ENCODE measurements at regions not wholly inside any gene's neighbourhood (a gene's known extent, or its start where the extent isn't known, plus 50 kb on each side); places are given as distances from the start of the nearest gene placed in this dataset.

DNA sequence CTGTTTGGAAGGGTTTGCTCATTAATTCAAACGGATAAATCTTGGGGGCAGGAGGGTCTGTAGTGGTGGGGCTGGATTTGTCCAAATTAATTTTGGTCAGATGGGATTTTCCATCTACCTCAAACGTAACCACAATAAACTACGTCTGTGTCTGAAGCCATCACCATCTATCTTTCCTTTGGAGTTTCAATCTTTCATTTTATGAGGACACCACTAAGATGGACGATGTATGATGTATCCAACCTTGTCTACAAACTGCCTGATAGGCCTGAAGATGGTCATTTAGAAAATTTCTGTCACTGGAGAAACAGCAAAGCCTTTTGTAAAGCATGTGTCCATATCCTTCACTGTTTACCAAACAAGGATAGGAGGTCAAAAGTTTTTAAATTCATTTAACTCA is 138.6 kb upstream of the MARCKS start:
- no peaks in the 10 kb centered on the region for H3K4me1 ChIP-seq (ENCODE audit: control insufficient read depth in 1 of 2, insufficient read depth in 2 of 2, low read depth in 1 of 2, low read length in 1 of 2)
- TF ChIP-seq, protein P1, sequence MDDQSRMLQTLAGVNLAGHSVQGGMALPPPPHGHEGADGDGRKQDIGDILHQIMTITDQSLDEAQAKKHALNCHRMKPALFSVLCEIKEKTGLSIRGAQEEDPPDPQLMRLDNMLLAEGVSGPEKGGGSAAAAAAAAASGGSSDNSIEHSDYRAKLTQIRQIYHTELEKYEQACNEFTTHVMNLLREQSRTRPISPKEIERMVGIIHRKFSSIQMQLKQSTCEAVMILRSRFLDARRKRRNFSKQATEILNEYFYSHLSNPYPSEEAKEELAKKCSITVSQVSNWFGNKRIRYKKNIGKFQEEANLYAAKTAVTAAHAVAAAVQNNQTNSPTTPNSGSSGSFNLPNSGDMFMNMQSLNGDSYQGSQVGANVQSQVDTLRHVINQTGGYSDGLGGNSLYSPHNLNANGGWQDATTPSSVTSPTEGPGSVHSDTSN (IDR thresholded peaks at IDR 0.05): no peak
- TF ChIP-seq EZH2phosphoT487 (IDR thresholded peaks at IDR 0.05; ENCODE audit: borderline replicate concordance, low read depth): no peak
- TF ChIP-seq SIN3A (IDR thresholded peaks at IDR 0.05; ENCODE audit: borderline replicate concordance, low read depth, low read length): no peak
- no peak overlapping the region for H3K27ac ChIP-seq (ENCODE audit: low read depth in 2 of 2, low read length in 1 of 2)
- no peaks in the 10 kb centered on the region for H3F3A ChIP-seq (replicated peaks; ENCODE audit: insufficient read depth)
- WGBS (ENCODE audit: low lambda C conversion rate): 91% methylated on average over 4 of the region's 4 CpGs
- CTCF ChIA-PET: interaction anchor here (1.5 kb wide), 1 partner anchor 140 kb away, joined by 4 read pairs; no protein-coding TSS in a partner anchor
- no peaks in the 10 kb centered on the region for H3K9me2 ChIP-seq
- no peaks in the 10 kb centered on the region for H3K27me3 ChIP-seq (ENCODE audit: insufficient read depth)
- no peaks in the 10 kb centered on the region for H3K79me2 ChIP-seq (ENCODE audit: insufficient read depth)
- no peak overlapping the region for H3K4me2 ChIP-seq
- no peaks in the 10 kb centered on the region for H4K20me1 ChIP-seq (ENCODE audit: insufficient read depth)
- no peaks in the 10 kb centered on the region for H3K9me3 ChIP-seq
- H2AFZ ChIP-seq (ENCODE audit: low read depth): 0 out of 2 replicates have a peak overlapping the region, but pooled peaks have one; percentile 17
- H3K9ac ChIP-seq: no peak overlapping the region
- no peak overlapping the region for H3K4me3 ChIP-seq (ENCODE audit: low read depth in 2 of 2, low read length in 1 of 2)
- DNase-seq: no peak
- no peaks in the 10 kb centered on the region for H3K36me3 ChIP-seq (replicated peaks in 1 of 2; ENCODE audit: control insufficient read depth in 1 of 2, insufficient read depth in 2 of 2, low read length in 1 of 2)
- POLR2A ChIA-PET: no interaction called here

DNA sequence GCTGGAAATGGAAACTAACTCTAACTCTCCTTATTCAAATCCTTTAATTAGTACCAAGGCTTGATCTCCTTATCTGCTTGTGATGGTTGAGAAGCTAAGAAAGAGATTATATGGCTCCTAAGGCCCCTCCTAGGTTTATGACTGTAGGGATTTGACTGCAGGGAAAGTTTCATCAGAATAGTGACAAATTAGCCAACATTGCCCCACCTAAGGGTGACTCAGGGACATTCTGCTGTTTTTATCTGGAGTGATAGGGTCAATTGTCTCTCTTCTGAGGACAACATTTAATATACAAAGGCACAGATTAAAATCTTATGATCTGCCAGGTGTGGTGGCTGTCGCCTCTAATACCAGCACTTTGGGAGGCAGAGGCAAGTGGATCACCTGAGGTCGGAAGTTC is 138.1 kb upstream of the MARCKS start:
- no peaks in the 10 kb centered on the region for H4K20me1 ChIP-seq (ENCODE audit: insufficient read depth)
- no peaks in the 10 kb centered on the region for H3K27me3 ChIP-seq (ENCODE audit: insufficient read depth)
- H3K9ac ChIP-seq: no peak overlapping the region
- H3F3A ChIP-seq (replicated peaks; ENCODE audit: insufficient read depth): no peaks in the 10 kb centered on the region
- ChIA-PET POLR2A (no interaction called here), CTCF (interaction anchor here (1.5 kb wide), 1 partner anchor 140 kb away, joined by 4 read pairs; no protein-coding TSS in a partner anchor)
- TF ChIP-seq MXI1 (IDR thresholded peaks at IDR 0.05; ENCODE audit: low read depth, low read length) (no peak), GABPA (IDR thresholded peaks at IDR 0.05; ENCODE audit: low read depth) (no peak), NFIC (IDR thresholded peaks at IDR 0.05; ENCODE audit: borderline replicate concordance) (no peak), RXRA (IDR thresholded peaks at IDR 0.05; ENCODE audit: borderline replicate concordance, low read depth) (no peak)
- H3K4me1 ChIP-seq (ENCODE audit: control insufficient read depth in 1 of 2, insufficient read depth in 2 of 2, low read depth in 1 of 2, low read length in 1 of 2): no peaks in the 10 kb centered on the region
- WGBS (ENCODE audit: low lambda C conversion rate): 94% methylated on average over 2 of the region's 2 CpGs
- no peaks in the 10 kb centered on the region for H3K9me2 ChIP-seq
- H3K9me3 ChIP-seq: no peaks in the 10 kb centered on the region
- DNase-seq: no peak
- no peaks in the 10 kb centered on the region for H3K79me2 ChIP-seq (ENCODE audit: insufficient read depth)
- no peaks in the 10 kb centered on the region for H3K36me3 ChIP-seq (replicated peaks in 1 of 2; ENCODE audit: control insufficient read depth in 1 of 2, insufficient read depth in 2 of 2, low read length in 1 of 2)
- H3K4me3 ChIP-seq (ENCODE audit: low read depth in 2 of 2, low read length in 1 of 2): no peak overlapping the region
- H3K4me2 ChIP-seq: no peak overlapping the region
- no peak overlapping the region for H3K27ac ChIP-seq (ENCODE audit: low read depth in 2 of 2, low read length in 1 of 2)
- H2AFZ ChIP-seq (ENCODE audit: low read depth): 0 out of 2 replicates have a peak overlapping the region, but pooled peaks have one; percentile 17

DNA sequence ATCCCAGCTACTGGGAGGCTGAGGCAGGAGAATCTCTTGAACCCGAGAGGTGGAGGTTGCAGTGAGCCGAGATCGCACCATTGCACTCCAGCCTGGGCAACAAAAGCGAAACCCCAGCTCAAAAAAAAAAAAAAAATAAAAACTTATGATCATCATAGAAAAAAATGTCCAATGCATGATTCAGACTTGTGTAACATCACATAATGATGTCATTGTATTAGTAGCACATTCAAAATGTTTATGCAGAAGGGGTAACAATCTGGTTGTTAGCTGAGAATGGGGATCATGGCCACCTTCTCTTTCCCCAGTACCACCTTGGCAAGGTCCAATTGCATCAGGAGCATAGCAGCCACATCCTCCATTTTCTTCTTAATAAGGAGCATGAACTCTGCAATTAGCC is 137.6 kb upstream of the MARCKS start:
- no peaks in the 10 kb centered on the region for H4K20me1 ChIP-seq (ENCODE audit: insufficient read depth)
- no peaks in the 10 kb centered on the region for H3F3A ChIP-seq (replicated peaks; ENCODE audit: insufficient read depth)
- no peak overlapping the region for H3K4me3 ChIP-seq (ENCODE audit: low read depth in 2 of 2, low read length in 1 of 2)
- no peaks in the 10 kb centered on the region for H3K79me2 ChIP-seq (ENCODE audit: insufficient read depth)
- H3K4me1 ChIP-seq (ENCODE audit: control insufficient read depth in 1 of 2, insufficient read depth in 2 of 2, low read depth in 1 of 2, low read length in 1 of 2): no peaks in the 10 kb centered on the region
- no peaks in the 10 kb centered on the region for H3K27me3 ChIP-seq (ENCODE audit: insufficient read depth)
- H3K9ac ChIP-seq: no peak overlapping the region
- no peaks in the 10 kb centered on the region for H3K9me2 ChIP-seq
- POLR2A ChIA-PET: no interaction called here
- H2AFZ ChIP-seq (ENCODE audit: low read depth): 0 out of 2 replicates have a peak overlapping the region, but pooled peaks have one; percentile 17
- TF ChIP-seq RXRA (IDR thresholded peaks at IDR 0.05; ENCODE audit: borderline replicate concordance, low read depth): no peak
- TF ChIP-seq, protein P2, sequence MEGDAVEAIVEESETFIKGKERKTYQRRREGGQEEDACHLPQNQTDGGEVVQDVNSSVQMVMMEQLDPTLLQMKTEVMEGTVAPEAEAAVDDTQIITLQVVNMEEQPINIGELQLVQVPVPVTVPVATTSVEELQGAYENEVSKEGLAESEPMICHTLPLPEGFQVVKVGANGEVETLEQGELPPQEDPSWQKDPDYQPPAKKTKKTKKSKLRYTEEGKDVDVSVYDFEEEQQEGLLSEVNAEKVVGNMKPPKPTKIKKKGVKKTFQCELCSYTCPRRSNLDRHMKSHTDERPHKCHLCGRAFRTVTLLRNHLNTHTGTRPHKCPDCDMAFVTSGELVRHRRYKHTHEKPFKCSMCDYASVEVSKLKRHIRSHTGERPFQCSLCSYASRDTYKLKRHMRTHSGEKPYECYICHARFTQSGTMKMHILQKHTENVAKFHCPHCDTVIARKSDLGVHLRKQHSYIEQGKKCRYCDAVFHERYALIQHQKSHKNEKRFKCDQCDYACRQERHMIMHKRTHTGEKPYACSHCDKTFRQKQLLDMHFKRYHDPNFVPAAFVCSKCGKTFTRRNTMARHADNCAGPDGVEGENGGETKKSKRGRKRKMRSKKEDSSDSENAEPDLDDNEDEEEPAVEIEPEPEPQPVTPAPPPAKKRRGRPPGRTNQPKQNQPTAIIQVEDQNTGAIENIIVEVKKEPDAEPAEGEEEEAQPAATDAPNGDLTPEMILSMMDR (IDR thresholded peaks at IDR 0.05): no peak
- TF ChIP-seq, protein P3, sequence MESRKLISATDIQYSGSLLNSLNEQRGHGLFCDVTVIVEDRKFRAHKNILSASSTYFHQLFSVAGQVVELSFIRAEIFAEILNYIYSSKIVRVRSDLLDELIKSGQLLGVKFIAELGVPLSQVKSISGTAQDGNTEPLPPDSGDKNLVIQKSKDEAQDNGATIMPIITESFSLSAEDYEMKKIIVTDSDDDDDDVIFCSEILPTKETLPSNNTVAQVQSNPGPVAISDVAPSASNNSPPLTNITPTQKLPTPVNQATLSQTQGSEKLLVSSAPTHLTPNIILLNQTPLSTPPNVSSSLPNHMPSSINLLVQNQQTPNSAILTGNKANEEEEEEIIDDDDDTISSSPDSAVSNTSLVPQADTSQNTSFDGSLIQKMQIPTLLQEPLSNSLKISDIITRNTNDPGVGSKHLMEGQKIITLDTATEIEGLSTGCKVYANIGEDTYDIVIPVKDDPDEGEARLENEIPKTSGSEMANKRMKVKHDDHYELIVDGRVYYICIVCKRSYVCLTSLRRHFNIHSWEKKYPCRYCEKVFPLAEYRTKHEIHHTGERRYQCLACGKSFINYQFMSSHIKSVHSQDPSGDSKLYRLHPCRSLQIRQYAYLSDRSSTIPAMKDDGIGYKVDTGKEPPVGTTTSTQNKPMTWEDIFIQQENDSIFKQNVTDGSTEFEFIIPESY (IDR thresholded peaks at IDR 0.05; ENCODE audit: borderline replicate concordance, low read depth): no peak
- TF ChIP-seq, protein P4, sequence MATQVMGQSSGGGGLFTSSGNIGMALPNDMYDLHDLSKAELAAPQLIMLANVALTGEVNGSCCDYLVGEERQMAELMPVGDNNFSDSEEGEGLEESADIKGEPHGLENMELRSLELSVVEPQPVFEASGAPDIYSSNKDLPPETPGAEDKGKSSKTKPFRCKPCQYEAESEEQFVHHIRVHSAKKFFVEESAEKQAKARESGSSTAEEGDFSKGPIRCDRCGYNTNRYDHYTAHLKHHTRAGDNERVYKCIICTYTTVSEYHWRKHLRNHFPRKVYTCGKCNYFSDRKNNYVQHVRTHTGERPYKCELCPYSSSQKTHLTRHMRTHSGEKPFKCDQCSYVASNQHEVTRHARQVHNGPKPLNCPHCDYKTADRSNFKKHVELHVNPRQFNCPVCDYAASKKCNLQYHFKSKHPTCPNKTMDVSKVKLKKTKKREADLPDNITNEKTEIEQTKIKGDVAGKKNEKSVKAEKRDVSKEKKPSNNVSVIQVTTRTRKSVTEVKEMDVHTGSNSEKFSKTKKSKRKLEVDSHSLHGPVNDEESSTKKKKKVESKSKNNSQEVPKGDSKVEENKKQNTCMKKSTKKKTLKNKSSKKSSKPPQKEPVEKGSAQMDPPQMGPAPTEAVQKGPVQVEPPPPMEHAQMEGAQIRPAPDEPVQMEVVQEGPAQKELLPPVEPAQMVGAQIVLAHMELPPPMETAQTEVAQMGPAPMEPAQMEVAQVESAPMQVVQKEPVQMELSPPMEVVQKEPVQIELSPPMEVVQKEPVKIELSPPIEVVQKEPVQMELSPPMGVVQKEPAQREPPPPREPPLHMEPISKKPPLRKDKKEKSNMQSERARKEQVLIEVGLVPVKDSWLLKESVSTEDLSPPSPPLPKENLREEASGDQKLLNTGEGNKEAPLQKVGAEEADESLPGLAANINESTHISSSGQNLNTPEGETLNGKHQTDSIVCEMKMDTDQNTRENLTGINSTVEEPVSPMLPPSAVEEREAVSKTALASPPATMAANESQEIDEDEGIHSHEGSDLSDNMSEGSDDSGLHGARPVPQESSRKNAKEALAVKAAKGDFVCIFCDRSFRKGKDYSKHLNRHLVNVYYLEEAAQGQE (IDR thresholded peaks at IDR 0.05; ENCODE audit: low read depth, low read length): no peak
- TF ChIP-seq RAD21 (IDR thresholded peaks at IDR 0.05; ENCODE audit: low read length): no peak
- TF ChIP-seq FOXM1 (IDR thresholded peaks at IDR 0.05; ENCODE audit: low read depth): no peak
- H3K4me2 ChIP-seq: no peak overlapping the region
- CTCF ChIA-PET: interaction anchor here (1.5 kb wide), 1 partner anchor 139 kb away, joined by 4 read pairs; no protein-coding TSS in a partner anchor
- WGBS (ENCODE audit: low lambda C conversion rate): 92% methylated on average over 4 of the region's 4 CpGs
- DNase-seq: no peak
- no peak overlapping the region for H3K27ac ChIP-seq (ENCODE audit: low read depth in 2 of 2, low read length in 1 of 2)
- H3K9me3 ChIP-seq: no peaks in the 10 kb centered on the region
- H3K36me3 ChIP-seq (replicated peaks in 1 of 2; ENCODE audit: control insufficient read depth in 1 of 2, insufficient read depth in 2 of 2, low read length in 1 of 2): no peaks in the 10 kb centered on the region

Data from SK-N-SH (cell line).